Right lobe of liver (tissue), 4 donors: ENCODE measurements at regions not wholly inside any gene's neighbourhood (a gene's known extent, or its start where the extent isn't known, plus 50 kb on each side); places are given as distances from the start of the nearest gene placed in this dataset.

ENCODE experiments used
- POLR2A ChIP-seq: fragments of 450-650 bp; IDR thresholded peaks from one replicate; pipeline ENCODE4 v1.6.1; 2017; ENCODE audit warnings: antibody characterized with exemption, mild to moderate bottlenecking
- TF ChIP-seq, protein P1 (sequence below), 4 donors: fragments of 200-600 bp in 3 of 4; fragments of 450-650 bp in 1 of 4; IDR thresholded peaks; one replicate each; pipeline versions ENCODE4 v1.5.1 to v1.8.0; 2016 to 2022; ENCODE audit warnings: antibody characterized with exemption in 4 of 4, mild to moderate bottlenecking in 2 of 4
- donor health status: DM: no; HTN: no; CAD: no.
- donor health status: DM: no; HTN: no; CAD: no.
- donor health status: DM: no; HTN: yes; CAD: no.

DNA sequence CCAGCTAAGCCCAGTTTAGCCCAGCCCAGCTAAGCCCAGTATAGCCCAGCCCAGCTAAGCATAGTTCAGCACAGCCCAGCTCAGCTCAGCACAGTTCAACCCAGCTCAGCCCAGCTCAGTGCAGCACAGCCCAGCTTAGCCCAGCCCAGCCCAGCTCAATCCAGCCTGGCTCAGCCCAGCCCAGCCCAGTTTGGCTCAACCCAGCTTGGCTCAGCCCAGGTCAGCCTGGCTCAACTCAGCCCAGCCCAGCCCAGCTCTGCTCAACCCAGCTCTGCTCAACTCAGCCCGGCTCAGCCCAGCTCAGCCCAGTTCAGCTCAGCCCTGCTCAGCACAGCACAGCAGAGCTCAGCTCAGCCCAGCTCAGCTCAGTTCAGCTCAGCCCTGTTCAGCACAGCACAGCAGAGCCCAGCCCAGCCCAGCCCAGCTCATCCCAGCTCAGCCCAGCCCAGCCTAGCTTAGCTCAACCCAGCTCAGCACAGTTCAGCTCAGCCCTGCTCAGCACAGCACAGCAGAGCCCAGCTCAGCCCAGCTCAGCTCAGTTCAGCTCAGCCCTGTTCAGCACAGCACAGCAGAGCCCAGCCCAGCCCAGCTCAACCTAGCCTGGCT lies 330.9 kb downstream of the TMEM121 start:
- TF ChIP-seq, protein P1, sequence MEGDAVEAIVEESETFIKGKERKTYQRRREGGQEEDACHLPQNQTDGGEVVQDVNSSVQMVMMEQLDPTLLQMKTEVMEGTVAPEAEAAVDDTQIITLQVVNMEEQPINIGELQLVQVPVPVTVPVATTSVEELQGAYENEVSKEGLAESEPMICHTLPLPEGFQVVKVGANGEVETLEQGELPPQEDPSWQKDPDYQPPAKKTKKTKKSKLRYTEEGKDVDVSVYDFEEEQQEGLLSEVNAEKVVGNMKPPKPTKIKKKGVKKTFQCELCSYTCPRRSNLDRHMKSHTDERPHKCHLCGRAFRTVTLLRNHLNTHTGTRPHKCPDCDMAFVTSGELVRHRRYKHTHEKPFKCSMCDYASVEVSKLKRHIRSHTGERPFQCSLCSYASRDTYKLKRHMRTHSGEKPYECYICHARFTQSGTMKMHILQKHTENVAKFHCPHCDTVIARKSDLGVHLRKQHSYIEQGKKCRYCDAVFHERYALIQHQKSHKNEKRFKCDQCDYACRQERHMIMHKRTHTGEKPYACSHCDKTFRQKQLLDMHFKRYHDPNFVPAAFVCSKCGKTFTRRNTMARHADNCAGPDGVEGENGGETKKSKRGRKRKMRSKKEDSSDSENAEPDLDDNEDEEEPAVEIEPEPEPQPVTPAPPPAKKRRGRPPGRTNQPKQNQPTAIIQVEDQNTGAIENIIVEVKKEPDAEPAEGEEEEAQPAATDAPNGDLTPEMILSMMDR (IDR thresholded peaks at IDR 0.05), result no peak
- TF ChIP-seq POLR2A, result no peak
